Middle frontal gyrus (tissue), 1 donor: ENCODE measurements at regions not wholly inside any gene's neighbourhood (a gene's known extent, or its start where the extent isn't known, plus 50 kb on each side); places are given as distances from the start of the nearest gene placed in this dataset.
"Not testable (repeated sequence)": the region's sequence is repeated elsewhere in the genome, so short reads cannot be mapped to it uniquely, and the experiment has no call there.

Source experiments
- DNase-seq: peaks from one replicate; pipeline ENCODE4 v3.0.0-alpha.2; 2015; ENCODE audit warnings: low spot score; ENCODE audit errors: extremely low spot score

DNA sequence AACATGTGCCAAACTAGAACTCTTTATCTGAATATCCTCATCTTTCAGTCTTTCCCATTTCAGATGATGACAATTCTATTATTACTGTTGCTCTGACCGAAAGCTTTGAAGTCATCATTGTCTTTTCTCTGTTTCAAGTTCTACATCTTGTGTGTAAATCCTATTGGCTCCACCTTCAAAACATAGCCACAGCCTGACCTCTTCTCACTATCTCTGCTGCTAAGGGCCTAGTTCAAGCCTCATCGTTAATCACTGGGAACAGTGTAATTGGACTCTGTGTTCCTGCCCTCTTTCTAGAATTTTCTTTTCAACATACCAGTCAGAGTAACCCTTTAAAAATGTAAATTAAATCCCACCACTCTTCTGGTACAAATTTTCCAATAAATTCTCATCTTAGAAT lies 105.1 kb downstream of the OXSM start:
- no peak for DNase-seq

DNA sequence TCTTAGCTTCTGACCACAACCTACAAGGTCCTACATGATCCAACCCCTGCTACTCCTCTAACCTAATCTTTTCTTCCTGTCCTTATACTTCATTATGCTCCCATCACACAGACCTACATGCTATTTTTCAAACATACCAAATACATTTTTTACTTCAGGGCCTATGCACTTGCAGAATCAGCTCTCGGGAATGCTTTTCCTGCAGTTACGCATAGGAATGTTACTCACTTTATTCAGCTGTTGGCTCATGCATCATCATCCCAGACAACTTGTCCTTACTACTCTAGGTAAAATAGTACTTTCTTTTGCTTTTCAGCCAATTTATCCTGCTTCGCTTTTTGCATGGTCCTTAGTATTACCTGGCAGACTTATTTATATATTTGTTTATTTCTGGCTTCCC lies 105.6 kb downstream of the OXSM start:
- no peak for DNase-seq

DNA sequence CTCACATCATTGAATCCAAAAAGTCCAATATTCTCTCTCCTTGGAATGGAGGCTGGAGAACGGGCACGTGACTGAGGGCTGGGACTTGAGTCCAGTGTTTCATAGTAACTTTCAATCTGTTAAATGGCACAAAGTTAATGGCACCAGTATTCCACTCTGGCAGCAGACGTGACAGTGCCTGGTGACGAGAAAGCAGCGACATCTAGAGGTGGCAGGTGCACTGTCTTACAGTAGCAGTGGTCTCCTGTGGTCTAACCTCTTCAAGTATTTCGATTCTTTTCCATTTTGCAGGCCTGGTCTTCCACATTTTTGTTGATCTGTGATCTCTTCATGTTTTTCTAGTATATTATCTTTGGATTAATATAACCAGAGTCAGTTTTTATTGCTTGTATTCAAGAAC lies 107.1 kb downstream of the OXSM start:
- no peak for DNase-seq

DNA sequence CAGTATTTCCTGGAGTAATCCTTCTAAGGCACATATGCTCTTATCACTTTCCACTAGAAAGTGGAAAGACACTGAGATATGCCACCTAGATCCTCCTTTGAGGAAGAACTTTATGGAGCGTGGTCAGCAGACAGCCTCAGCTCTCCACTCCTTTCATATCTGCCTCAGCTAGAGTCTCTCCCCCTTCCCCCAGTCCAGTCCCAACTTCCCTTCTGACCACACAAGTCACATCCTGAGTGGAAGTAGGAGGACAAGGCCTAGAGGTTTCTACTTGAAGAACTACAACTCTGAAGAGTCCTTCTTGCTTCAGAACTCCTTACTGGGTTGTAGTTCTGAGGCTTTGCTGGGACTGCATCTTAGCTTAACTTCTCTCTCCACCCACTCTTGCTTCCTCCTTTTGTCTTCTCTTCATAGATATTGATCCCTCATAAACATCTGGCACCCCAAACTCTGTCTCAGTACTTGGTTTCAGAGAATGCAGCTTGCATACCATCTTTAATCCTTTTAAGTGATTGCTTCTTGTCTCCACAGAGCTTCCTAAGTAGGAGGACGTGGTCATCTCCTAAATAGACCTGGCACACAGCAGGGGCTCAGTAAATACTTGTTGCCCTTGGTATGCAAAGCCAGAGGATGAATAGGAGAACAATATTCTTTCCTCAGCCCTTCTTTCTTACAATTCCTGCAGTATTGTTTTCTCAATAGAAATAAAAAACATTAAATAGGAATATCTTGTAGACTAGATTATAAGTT lies 109.6 kb downstream of the OXSM start:
- no peak for DNase-seq

DNA sequence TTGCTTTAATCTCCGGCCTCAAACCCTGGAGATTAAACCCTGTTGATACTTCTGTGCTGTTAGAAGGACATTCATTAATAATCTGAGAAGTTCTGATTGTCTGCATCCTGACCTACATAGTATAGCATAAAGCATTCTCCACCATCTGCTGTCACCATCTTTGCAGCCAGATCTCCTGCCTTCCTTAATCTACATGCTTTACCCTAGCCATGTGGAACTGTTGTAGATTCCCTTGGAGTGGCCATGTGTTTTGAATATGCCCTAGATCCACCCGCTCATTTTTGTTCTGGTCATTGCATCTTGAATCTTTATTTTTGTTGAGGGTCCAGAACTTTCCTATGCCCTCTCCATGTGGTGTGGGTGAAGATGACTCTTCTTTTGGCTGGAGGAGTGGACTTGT lies 110.3 kb downstream of the OXSM start:
- no peak for DNase-seq

DNA sequence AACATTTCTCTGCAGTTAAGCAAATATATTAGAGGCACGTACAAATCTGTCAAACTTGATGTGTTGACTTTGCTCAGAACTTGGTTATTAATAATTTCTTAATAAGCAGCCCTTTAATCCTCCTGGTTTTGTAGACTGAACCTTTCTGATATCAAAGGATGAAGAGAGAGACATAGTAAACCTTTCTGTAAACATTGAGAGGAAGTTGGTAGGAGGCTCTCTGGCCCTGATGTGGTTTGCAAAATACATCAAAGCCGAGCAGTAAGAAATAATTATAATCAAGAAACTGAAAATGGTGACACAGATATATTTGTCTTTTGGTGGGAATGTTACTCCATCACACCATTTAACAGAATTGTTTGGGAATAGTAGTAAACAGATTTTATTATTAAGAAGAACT lies 111.9 kb downstream of the OXSM start:
- no peak for DNase-seq

DNA sequence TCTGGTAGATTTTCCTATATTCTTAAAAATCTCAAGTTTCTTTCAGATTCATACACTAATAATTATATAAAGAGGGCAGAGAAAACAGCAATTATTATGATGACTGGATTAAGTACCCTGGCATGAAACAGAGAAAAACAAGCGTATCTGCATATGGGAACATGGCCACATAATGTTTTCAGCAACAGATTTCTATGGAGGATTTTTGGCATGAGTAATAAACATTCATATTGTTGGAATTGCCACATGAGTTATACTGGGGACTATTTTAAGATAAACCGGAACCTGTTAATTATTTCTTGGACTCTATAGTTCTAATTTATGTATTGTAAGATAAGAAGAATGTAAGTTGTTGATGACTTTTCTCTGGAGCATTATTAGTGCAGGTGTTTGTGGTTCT lies 112.7 kb downstream of the OXSM start:
- no peak for DNase-seq

DNA sequence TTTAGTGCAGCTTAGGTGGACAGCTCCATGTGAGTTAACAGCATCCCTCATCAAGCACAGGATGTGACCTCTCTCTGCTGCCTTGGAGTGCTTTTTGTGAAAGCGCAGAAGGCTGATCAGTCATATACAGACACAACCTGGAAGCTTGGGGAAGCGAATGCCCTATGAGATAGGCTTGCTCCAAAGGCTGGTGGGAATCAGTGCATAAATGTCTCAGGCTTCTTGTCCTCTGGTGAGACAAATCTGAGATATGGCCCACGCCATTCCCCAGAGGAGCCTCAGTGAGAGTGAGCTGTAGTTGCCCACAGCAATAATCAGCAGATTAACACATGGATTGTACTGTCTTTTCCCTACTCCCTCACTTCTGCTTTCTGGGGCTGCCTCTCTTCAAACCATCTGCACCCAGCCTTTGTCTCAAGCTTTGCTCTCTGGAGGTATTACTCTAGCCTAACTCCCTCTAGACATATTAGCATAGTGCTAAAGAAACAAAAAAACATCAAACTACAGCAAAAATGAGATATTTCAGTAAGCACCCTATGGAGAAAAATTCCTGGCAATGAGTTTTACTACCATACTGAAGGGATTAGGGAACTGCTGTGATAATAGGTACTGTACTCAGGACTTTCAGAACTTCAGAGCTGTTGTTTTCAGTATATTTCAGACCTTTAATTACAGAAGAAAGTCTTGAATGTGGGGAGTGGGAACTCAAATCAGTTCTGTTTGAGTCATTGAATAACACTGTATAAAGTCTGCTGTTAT lies 113.7 kb downstream of the OXSM start:
- no peak for DNase-seq

DNA sequence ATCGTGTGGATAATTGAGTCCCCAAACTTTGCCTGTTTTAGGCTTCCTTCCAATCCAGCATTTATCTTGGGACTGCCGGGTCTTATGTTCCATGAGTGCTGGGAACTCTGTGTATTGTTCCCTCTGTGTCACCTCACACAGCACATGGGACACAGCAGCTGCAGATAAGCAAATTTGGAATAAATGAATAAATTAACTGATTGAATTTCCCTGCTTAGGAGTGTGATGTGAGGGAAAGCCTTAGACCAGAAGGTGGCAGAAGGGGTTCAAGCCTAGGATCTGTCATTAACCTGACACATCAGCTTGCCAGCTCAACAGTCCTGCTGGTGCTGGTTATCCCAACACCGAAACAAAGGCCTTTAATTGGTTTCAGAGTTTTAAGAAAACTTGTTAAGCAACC lies 114.3 kb downstream of the OXSM start:
- no peak for DNase-seq

DNA sequence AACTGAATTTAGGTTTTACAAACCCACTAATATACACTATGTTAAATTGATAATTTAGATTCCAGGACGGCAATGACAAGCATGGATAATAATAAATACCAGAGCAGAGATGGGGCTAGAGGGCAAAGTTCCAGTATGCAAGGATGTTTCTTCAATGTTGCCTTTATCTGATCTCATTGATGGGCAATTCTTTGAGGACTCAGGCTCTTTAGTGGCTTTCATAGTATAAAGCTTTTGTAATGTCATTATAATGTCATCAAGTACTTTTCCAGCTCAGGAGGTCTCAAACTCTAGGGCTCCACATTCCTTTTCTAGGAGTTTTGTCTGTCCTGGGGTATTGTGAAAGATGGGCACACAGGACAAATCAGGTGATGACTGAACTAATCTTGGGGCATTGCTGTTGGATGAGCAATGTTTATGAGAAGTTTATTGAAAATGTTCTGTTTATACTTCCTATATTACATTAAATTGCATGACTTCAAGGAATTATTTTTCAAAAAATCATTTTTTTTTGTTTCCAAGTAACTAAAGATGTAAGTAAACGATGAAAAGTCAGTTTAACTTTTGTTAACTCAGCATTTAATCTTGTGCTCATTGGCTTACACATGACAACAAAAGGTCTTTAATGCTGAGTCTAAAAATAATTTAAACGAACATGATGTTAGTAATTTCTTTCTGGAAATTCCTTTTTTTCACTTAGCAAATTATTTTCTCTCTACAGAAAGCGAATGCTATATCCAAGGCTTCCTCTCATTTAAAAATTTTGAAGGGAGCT lies 116.4 kb downstream of the OXSM start:
- no peak for DNase-seq

DNA sequence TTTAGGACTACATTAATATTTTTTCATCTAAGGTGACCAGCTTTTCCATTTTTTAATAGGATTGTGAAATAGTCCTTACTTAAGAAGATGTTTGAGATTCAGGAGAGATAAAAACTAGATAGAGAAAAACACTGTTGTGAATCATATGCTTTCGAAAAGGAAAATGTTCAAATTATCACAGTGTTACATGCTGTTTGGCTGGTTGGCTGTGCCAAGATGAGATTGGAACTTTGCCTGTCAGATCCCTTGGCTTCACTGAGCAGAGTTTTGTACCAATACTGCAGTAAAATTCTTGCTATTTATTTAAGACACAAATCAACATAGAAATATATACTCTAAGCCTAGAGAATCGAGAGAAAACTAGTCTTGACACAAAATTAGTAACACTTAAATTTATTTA lies 117.2 kb downstream of the OXSM start:
- peak; percentile 50 for DNase-seq

DNA sequence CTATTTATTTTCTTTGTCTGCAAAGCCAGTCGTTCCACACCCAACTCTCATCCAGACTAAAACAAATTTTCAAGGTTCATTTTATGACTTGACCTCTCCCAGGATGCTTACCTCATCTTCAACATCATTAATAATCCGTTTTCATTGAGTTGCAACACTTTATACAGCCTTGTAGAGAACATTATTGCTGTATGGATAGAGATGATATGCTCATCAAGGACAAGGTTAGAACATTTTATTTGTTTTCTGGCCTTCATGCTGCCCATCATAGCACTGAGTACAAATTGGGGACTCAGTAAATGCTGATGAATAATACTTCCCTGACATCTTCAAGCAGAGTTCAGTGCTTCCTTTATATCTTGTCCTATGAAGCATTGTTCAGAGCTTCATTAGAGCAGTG lies 120.2 kb downstream of the OXSM start:
- DNase-seq = no peak

DNA sequence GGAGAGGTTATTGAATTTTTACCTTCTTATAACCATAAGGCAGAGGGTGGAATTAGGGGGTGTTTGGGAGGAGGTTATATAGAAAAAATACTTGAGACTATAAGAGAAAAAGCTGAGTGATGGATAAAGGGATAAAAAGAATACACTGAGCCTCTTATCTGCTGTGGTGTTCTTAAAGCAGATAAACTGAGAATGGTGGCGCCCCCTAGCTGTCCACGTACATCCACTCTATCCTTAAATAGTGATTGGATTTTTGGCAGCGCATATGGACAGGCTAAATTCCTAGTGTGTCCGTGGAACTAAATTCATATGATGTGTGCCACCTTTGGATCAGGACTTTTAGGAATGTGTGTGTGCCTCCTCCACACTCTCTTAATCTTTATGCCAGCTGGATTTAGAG lies 121.1 kb downstream of the OXSM start:
- no peak for DNase-seq

DNA sequence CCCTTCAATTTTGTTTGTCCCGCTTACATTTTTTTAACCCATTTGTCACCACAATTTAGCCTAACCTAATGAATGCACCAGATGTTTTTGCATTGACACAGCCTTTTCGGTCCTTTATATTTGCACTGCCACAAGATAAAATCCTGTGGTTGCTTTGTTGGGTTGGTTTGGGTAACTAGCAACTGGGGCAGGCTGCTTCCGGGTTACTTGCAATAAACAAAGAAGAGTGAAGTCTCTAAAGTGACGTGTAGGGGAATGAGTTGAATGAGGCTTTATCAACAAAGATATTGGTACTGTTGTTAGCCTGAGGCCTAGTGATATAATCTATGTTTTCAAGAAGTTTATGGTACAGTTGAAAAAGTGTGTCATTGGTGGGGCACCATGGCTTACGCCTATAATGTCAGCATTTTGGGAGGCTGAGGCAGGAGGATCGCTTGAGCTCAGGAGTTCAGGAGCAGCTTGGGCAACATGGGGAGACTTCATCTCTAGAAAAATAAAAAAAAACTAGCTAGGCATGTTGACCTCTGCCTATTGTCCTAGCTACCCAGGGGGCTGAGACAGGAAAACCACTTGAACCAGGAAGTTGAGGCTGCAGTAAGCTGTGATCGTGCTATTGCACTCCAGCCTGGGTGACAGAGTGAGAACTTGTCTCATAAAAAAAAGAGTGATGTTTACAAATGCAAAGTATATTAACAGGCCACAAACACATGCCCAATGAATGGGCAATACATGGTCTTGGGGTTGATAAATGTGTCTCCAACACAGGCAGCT lies 121.8 kb downstream of the OXSM start:
- DNase-seq = no peak

DNA sequence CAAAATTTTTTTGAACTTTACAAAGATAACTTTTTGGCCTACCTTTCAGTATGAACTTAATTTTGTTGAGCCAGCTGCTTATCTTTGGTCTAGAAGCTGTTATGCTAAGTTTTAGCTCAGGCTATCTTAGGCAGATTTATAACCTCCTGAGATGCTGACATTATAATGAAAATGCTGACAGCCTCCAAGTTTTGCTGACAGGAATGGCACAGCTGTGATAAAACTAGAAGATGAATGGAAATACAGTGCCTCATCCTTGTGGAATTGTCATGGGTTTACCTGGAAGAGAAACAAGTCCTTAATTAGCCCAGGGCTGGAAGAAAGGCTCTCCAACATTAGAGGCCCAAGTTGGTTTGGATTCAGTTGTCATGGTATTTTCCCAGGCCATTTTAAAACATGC lies 123.3 kb downstream of the OXSM start:
- no peak for DNase-seq

DNA sequence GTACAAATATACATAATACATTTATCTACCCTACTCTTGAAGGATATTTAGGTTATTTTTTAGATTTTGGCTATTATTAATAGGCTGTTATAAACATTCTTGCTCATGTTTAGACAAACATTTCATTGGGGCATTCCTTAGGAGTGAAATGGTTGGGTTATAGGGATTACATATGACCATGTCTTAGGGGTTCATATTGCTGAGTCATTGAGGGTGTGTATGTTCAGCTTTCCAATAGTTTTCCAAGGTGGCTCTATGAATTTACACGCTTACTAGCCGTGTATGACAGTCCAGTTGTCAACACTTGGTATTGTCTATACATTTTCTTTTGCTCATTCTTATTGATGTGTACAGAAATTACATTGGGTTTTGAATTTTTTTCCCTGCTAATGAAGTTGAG lies 125.8 kb downstream of the OXSM start:
- no peak for DNase-seq

DNA sequence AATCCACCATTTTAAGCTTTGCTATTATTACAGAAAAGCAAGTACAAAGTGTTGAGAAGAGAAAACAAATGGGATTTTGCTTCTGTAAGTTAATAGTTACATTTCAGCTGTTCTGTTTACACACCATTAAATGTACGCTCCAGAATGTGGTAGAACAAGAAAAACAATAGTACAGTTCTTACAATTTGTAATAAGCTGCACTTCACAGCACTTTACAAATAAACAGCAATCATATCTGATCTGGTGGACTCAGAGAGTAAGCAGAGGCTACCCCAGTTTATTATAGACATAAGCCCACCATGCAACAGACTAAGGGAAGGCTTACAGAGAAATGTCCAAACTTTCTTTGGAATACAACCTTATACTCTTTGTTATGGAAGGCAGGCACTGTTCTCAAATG lies 126.4 kb downstream of the OXSM start:
- DNase-seq = no peak

DNA sequence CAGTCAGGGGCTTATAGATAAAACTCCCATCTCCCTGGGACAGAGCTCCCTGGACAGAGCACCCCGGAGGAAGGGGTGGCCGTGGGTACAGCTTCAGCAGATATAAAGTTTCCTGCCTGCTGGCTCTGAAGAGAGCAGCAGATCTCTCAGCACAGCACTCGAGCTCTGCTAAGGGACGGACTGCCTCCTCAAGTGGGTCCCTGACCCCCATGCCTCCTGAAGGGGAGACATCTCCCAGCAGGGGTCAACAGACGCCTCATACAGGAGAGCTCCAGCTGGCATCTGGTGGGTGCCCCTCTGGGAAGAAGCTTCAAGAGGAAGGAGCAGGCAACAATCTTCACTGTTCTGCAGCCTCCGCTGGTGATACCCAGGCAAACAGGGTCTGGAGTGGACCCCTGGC lies 142.1 kb downstream of the OXSM start:
- DNase-seq = not testable (repeated sequence)

DNA sequence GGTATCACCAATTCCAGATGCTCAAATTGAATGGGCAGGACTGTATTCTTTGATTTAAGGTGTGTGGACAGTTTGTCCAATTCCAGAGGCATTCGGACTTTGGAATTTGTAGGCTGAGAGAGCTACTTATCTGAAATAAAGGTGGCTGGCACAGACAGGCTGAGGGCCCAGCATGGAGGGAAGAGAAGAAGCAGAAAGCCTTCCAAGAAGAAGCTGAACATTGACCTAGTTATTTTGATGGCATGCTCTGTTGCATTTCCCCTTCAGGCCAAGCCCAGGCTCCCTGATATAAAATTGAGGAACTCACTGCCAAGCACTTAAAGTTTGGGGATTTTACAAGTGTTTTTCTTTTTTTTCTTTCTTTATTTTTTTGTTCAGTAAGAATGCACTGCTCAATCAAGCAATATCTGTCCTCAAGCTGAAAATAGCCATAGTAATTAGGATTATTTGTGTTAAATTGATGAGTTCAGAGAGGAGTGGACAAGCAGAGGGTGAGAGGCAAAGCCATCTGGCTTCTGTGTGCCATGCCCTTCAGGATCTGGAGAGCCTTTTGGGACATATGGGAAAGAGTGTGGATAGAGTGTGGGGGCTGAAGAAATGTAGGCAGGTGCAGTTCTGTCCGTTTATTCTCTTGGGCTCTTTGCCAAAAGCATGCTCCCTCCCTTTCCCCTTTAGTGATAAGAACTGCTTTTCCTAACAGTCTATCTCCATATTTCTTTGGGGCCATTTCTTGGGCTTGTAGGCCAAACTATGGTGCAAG lies 148.9 kb downstream of the OXSM start:
- DNase-seq = no peak

DNA sequence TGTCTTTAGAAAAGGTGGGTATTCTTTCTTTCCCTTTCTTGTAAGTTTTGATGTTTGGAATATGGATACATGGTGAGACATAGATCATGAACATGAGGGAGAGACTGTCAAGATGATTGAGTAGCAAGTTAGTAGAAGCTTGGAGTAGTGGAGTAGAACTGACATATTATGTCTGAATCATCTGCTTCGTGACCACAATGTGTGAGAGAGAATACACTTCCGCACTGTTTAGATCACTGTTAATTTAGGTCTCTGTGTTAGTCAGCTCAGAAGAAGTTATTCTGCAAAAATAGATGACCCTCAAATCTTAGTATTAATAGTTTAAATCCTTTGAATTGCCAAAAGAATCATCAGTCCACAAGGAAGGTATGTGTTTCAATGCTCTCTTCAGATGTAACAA lies 151.0 kb downstream of the OXSM start:
- DNase-seq = no peak

DNA sequence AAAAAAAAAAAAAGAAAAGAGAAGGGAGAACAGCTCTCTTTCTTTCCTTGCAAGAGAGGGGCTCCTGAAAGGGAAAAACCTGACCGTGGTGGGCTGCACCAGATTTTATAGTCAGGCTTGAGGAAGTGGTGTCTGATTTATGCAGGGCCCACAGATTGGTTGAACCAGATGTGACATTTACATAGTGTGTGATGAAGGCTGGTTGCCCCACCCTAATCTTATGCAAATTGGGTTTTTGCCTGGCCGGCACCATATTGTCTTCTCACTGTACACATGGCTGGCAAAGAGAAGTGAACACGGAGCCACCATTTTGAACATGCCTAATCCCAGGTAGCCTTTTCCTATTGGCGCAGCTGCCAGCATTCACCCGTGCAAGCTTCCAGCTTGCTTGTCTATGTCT lies 154.4 kb downstream of the OXSM start:
- DNase-seq = no peak
